Natural killer cell (primary cell): ENCODE measurements at regions not wholly inside any gene's neighbourhood (a gene's known extent, or its start where the extent isn't known, plus 50 kb on each side); places are given as distances from the start of the nearest gene placed in this dataset.
"Not testable (repeated sequence)": the region's sequence is repeated elsewhere in the genome, so short reads cannot be mapped to it uniquely, and the experiment has no call there.

Experiments
- ATAC-seq, 3 donors: fragments of 150-1000 bp in 2 of 3; fragments of 200-7000 bp in 1 of 3; cut with Tn5 transposase; 1 replicate in 1 of 3; 2 replicates in 2 of 3; pipeline ENCODE4 v1.10.0; 2021; ENCODE audit warnings: mild to moderate bottlenecking in 2 of 3, moderate library complexity in 2 of 3
- DNase-seq, 2 donors: peaks; one replicate each; pipeline versions ENCODE4 v3.0.0 to v3.0.0-alpha.2; 2013 to 2021; ENCODE audit warnings: mixed read lengths in 1 of 2
- H3K27ac ChIP-seq: one replicate; pipeline ENCODE4 v1.5.1; 2013; ENCODE audit warnings: mild to moderate bottlenecking, low read length
- H3K27me3 ChIP-seq: one replicate; pipeline ENCODE4 v1.6.1; 2013; ENCODE audit warnings: low read length; ENCODE audit not compliant: control insufficient read depth, insufficient read depth
- H3K36me3 ChIP-seq: one replicate; pipeline ENCODE4 v1.6.1; 2013; ENCODE audit warnings: low read length; ENCODE audit not compliant: control insufficient read depth, insufficient read depth
- H3K4me1 ChIP-seq: one replicate; pipeline ENCODE4 v1.6.1; 2013; ENCODE audit warnings: low read length; ENCODE audit not compliant: control insufficient read depth, insufficient read depth
- H3K4me3 ChIP-seq: one replicate; pipeline ENCODE4 v1.5.1; 2013; ENCODE audit warnings: low read length
- H3K9me3 ChIP-seq: one replicate; pipeline ENCODE4 v1.6.1; 2013; ENCODE audit warnings: low read length; ENCODE audit not compliant: control insufficient read depth, insufficient read depth
- H3K27ac Mint-ChIP-seq, 2 donors: one replicate each; pipeline ENCODE4 v1.8.0; 2022; ENCODE audit warnings: mild to moderate bottlenecking in 2 of 2, mixed read lengths in 2 of 2, moderate library complexity in 1 of 2
- H3K27me3 Mint-ChIP-seq, 2 donors: one replicate each; pipeline ENCODE4 v1.8.0; 2022; ENCODE audit warnings: low read depth in 2 of 2, mixed read lengths in 2 of 2
- H3K36me3 Mint-ChIP-seq: one replicate; pipeline ENCODE4 v1.8.0; 2022; ENCODE audit warnings: mixed read lengths
- H3K4me1 Mint-ChIP-seq, 2 donors: one replicate each; pipeline ENCODE4 v1.8.0; 2022; ENCODE audit warnings: mixed read lengths in 2 of 2
- H3K4me3 Mint-ChIP-seq: one replicate; pipeline ENCODE4 v1.8.0; 2022; ENCODE audit warnings: mild to moderate bottlenecking, moderate library complexity, mixed read lengths
- H3K9me3 Mint-ChIP-seq, 2 donors: one replicate each; pipeline ENCODE4 v1.8.0; 2022; ENCODE audit warnings: mixed read lengths in 2 of 2
- WGBS: methylation state at CpG from one replicate; pipeline ENCODE4 v1.1.7; 2013; ENCODE audit warnings: missing lambda C conversion rate; ENCODE audit not compliant: insufficient coverage; 5-methylcytosine and 5-hydroxymethylcytosine counted together
- intact Hi-C: fragments of 100-400 bp; cut with micrococcal nuclease; formaldehyde crosslinking; loops from one replicate; pipeline ENCODE4 v1.14.2; 2022
- TF ChIP-seq, protein P1 (sequence below): fragments of 200-600 bp; IDR thresholded peaks from one replicate; pipeline ENCODE4 v1.8.0; 2022; ENCODE audit warnings: antibody characterized with exemption

DNA sequence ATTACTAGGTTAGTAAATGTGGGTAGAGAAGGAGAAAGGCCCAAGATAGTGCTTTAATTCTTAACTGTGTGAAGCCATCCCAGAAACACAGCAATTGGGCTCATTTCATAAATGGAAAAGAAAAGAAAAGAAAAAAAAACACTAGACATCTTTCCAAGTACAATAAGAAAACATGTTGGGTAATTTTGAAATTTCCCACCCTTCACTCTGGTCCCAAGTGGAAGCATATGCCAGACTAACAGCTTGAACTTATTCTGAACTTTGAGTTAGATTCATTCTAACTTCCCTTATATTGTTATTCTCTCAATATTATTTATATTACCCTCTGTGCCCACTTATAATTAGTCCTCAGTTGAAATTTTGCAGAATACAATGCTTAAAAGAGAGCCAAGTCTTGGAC, 113.4 kb upstream of the GHR start:
- Mint-ChIP-seq H3K27me3 (no peaks in the 10 kb centered on the region), H3K36me3 (no peaks in the 10 kb centered on the region), H3K4me1 (no peaks in the 10 kb centered on the region), H3K9me3 (peaks cover 0 to 4% of the 10 kb centered on the region in 2 donors), H3K4me3 (no peak overlapping the region), H3K27ac (no peak overlapping the region)
- H3K4me1 ChIP-seq = no peaks in the 10 kb centered on the region
- no peak overlapping the region for H3K27ac ChIP-seq
- H3K27me3 ChIP-seq = no peaks in the 10 kb centered on the region
- no peak overlapping the region for H3K4me3 ChIP-seq
- intact Hi-C loops = no loop called here
- DNase-seq (no peak), ATAC-seq (no peak)
- H3K9me3 ChIP-seq = no peaks in the 10 kb centered on the region
- H3K36me3 ChIP-seq = no peaks in the 10 kb centered on the region
- TF ChIP-seq, protein P1, sequence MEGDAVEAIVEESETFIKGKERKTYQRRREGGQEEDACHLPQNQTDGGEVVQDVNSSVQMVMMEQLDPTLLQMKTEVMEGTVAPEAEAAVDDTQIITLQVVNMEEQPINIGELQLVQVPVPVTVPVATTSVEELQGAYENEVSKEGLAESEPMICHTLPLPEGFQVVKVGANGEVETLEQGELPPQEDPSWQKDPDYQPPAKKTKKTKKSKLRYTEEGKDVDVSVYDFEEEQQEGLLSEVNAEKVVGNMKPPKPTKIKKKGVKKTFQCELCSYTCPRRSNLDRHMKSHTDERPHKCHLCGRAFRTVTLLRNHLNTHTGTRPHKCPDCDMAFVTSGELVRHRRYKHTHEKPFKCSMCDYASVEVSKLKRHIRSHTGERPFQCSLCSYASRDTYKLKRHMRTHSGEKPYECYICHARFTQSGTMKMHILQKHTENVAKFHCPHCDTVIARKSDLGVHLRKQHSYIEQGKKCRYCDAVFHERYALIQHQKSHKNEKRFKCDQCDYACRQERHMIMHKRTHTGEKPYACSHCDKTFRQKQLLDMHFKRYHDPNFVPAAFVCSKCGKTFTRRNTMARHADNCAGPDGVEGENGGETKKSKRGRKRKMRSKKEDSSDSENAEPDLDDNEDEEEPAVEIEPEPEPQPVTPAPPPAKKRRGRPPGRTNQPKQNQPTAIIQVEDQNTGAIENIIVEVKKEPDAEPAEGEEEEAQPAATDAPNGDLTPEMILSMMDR = no peak

DNA sequence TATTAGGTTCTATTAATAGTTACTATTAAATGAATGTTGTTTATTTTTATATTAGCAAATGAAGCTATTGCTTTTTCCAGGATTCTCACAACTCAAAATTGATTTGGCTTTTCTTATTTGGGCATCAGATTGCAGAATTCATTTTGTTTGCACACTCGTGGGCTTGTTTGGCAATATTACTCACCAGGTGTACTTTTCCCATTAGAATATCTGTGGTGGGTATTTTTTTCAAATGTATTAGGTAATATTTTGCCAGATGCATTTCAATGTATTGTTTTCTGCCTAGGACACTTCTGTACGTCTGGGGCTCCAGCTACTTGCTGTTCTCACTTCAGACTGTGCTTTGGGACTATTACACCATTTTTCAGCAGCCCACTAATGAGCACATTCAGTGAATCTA, 108.0 kb upstream of the GHR start:
- 59% methylated on average over 2 of the region's 2 CpGs for WGBS
- Mint-ChIP-seq H3K27me3 (no peaks in the 10 kb centered on the region), H3K27ac (no peak overlapping the region), H3K9me3 (peaks cover 8 to 15% of the 10 kb centered on the region in 2 donors), H3K4me1 (no peaks in the 10 kb centered on the region), H3K36me3 (peaks cover 11% of the 10 kb centered on the region), H3K4me3 (no peak overlapping the region)
- H3K27ac ChIP-seq = no peak overlapping the region
- intact Hi-C loops = no loop called here
- ATAC-seq (no peak), DNase-seq (no peak)
- no peaks in the 10 kb centered on the region for H3K27me3 ChIP-seq
- no peak overlapping the region for H3K4me3 ChIP-seq
- TF ChIP-seq, protein P1 = no peak
- H3K9me3 ChIP-seq = peaks cover 8% of the 10 kb centered on the region
- H3K4me1 ChIP-seq = no peaks in the 10 kb centered on the region
- no peaks in the 10 kb centered on the region for H3K36me3 ChIP-seq

DNA sequence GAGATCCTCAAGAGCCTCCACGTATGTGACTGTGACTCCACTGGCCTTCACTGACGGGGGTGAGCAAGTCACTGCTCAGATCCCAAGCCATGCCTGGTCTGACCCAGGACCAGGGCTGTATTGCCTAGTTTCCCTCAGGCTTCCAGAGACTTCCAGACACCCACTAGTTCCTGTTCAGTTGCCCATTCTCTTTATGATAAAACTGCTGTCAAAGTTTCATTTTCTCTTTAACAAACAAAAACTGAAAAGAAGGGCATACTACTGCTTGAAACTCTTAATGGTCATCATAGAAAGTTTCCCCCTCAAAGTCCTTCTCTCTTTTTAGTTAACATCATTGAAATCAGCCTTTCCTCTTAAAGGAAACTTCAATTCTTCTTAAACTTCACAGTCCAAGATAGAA, 105.7 kb upstream of the GHR start:
- Mint-ChIP-seq H3K36me3 (peaks cover 19% of the 10 kb centered on the region), H3K9me3 (peaks cover 14 to 16% of the 10 kb centered on the region in 2 donors), H3K4me3 (no peak overlapping the region), H3K27me3 (no peaks in the 10 kb centered on the region), H3K27ac (no peak overlapping the region), H3K4me1 (no peaks in the 10 kb centered on the region)
- Histone ChIP-seq H3K9me3 (peaks cover 11% of the 10 kb centered on the region), H3K27me3 (no peaks in the 10 kb centered on the region), H3K4me1 (no peaks in the 10 kb centered on the region), H3K4me3 (no peak overlapping the region), H3K27ac (no peak overlapping the region), H3K36me3 (no peaks in the 10 kb centered on the region)
- 80% methylated on average over 2 of the region's 2 CpGs for WGBS
- TF ChIP-seq, protein P1 = no peak
- DNase-seq (no peak), ATAC-seq (no peak)
- intact Hi-C loops = no loop called here

DNA sequence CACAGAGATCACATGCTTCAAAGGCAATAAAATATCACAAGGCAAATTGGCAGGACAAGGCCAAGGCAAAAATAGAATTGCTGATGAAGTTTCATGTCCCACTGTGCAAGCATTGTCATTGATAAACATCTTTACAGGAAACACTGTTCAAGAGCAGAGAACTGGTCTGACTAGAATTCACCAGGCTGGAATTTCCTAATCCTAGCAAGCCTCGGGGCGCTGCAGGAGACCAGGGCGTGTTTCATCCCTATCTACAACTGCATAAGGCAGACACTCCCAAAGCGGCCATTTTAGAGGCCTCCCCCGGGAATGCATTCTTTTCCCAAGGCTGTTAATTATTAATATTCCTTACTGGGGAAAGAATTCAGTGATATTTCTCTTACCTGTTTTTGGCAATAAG, 103.7 kb upstream of the GHR start:
- H3K4me1 ChIP-seq, intact Hi-C loops, DNase-seq, ATAC-seq, H3K27ac Mint-ChIP-seq, H3K4me3 Mint-ChIP-seq, H3K27ac ChIP-seq, H3K4me1 Mint-ChIP-seq, H3K27me3 Mint-ChIP-seq, H3K4me3 ChIP-seq, H3K36me3 ChIP-seq, H3K27me3 ChIP-seq: not testable (repeated sequence)
- peaks cover 14 to 22% of the 10 kb centered on the region in 2 donors for H3K9me3 Mint-ChIP-seq
- 72% methylated on average over 3 of the region's 5 CpGs for WGBS
- H3K9me3 ChIP-seq = peaks cover 11% of the 10 kb centered on the region
- H3K36me3 Mint-ChIP-seq = peaks cover 19% of the 10 kb centered on the region
